ENCODE measurements at regions not wholly inside any gene's neighbourhood (a gene's known extent, or its start where the extent isn't known, plus 50 kb on each side); places are given as distances from the start of the nearest gene placed in this dataset.

DNA sequence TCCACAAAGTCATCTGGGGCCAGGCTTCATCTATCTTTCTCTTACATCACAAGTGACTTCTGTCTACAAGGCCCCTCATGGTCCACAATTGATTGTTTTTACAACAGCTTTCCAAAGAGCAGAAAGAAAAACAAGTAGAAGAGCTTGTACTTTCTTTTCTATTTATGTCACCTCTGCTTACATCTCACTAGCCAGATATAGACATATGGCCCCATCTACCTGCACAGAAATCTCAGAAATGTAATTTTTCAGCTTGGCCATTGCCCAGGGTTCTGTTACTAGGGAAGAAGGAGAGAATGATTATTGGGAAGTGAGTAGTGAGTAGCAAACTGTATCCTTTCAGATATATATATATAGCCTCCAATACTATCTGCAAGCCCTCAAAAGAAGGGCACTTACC is 210.5 kb upstream of the PLEKHG7 start:
- ATAC-seq (no peak), DNase-seq (ENCODE audit: low spot score) (no peak)
- Histone ChIP-seq H3K79me2 (replicated peaks; ENCODE audit: insufficient read depth) (no peaks in the 10 kb centered on the region), H3K4me1 (ENCODE audit: insufficient read depth) (no peaks in the 10 kb centered on the region), H3K27ac (ENCODE audit: low read depth) (no peak overlapping the region), H3K9me2 (ENCODE audit: insufficient read depth) (peaks cover 18% of the 10 kb centered on the region; the same call in 1 of the 2 replicates), H3K4me2 (no peak overlapping the region), H3K4me3 (no peak overlapping the region), H3K27me3 (ENCODE audit: insufficient read depth) (no peaks in the 10 kb centered on the region), H3F3A (replicated peaks; ENCODE audit: low read depth) (no peaks in the 10 kb centered on the region), H3K36me3 (ENCODE audit: insufficient read depth) (no peaks in the 10 kb centered on the region), H2AFZ (no peak overlapping the region), H4K20me1 (replicated peaks; ENCODE audit: insufficient read depth) (no peaks in the 10 kb centered on the region)
- peaks cover 4% of the 10 kb centered on the region; the same call in 1 of the 3 replicates for H3K4me1 Mint-ChIP-seq
- no peak overlapping the region for H3K4me3 Mint-ChIP-seq
- no peaks in the 10 kb centered on the region for H3K27me3 Mint-ChIP-seq (ENCODE audit: insufficient read depth, low read depth, poor library complexity)
- H3K9me3 Mint-ChIP-seq = 0 out of 3 replicates have a peak, but pooled peaks cover 8% of the 10 kb centered on the region
- H3K36me3 Mint-ChIP-seq (ENCODE audit: low read depth) = no peaks in the 10 kb centered on the region; the same call in 2 of the 3 replicates
- TF ChIP-seq, protein P1, sequence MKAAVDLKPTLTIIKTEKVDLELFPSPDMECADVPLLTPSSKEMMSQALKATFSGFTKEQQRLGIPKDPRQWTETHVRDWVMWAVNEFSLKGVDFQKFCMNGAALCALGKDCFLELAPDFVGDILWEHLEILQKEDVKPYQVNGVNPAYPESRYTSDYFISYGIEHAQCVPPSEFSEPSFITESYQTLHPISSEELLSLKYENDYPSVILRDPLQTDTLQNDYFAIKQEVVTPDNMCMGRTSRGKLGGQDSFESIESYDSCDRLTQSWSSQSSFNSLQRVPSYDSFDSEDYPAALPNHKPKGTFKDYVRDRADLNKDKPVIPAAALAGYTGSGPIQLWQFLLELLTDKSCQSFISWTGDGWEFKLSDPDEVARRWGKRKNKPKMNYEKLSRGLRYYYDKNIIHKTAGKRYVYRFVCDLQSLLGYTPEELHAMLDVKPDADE (IDR thresholded peaks at IDR 0.05) = no peak
- TF ChIP-seq CREB1 (CRISPR knock-in tag; IDR thresholded peaks at IDR 0.05; ENCODE audit: low read depth) (no peak), EZH2 (IDR thresholded peaks at IDR 0.05; ENCODE audit: low read depth, unreplicated experiment) (no peak), EZH2phosphoT487 (IDR thresholded peaks at IDR 0.05; ENCODE audit: unreplicated experiment) (no peak), ZNF114 (CRISPR knock-in tag; IDR thresholded peaks at IDR 0.05) (no peak), ZNF331 (CRISPR knock-in tag; IDR thresholded peaks at IDR 0.05; ENCODE audit: low read depth) (no peak), JUNB (IDR thresholded peaks at IDR 0.05; ENCODE audit: unreplicated experiment) (no peak), STAT1 (IDR thresholded peaks at IDR 0.05; ENCODE audit: unreplicated experiment) (no peak), POLR2AphosphoS5 (IDR thresholded peaks at IDR 0.05; ENCODE audit: low read depth) (no peak), NANOG (IDR thresholded peaks at IDR 0.05; ENCODE audit: borderline replicate concordance) (no peak)
- TF ChIP-seq, protein P2, sequence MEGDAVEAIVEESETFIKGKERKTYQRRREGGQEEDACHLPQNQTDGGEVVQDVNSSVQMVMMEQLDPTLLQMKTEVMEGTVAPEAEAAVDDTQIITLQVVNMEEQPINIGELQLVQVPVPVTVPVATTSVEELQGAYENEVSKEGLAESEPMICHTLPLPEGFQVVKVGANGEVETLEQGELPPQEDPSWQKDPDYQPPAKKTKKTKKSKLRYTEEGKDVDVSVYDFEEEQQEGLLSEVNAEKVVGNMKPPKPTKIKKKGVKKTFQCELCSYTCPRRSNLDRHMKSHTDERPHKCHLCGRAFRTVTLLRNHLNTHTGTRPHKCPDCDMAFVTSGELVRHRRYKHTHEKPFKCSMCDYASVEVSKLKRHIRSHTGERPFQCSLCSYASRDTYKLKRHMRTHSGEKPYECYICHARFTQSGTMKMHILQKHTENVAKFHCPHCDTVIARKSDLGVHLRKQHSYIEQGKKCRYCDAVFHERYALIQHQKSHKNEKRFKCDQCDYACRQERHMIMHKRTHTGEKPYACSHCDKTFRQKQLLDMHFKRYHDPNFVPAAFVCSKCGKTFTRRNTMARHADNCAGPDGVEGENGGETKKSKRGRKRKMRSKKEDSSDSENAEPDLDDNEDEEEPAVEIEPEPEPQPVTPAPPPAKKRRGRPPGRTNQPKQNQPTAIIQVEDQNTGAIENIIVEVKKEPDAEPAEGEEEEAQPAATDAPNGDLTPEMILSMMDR (conservative IDR thresholded peaks at IDR 0.05; ENCODE audit: low read depth in 2 of 2) = no peak
- TF ChIP-seq, protein P3, sequence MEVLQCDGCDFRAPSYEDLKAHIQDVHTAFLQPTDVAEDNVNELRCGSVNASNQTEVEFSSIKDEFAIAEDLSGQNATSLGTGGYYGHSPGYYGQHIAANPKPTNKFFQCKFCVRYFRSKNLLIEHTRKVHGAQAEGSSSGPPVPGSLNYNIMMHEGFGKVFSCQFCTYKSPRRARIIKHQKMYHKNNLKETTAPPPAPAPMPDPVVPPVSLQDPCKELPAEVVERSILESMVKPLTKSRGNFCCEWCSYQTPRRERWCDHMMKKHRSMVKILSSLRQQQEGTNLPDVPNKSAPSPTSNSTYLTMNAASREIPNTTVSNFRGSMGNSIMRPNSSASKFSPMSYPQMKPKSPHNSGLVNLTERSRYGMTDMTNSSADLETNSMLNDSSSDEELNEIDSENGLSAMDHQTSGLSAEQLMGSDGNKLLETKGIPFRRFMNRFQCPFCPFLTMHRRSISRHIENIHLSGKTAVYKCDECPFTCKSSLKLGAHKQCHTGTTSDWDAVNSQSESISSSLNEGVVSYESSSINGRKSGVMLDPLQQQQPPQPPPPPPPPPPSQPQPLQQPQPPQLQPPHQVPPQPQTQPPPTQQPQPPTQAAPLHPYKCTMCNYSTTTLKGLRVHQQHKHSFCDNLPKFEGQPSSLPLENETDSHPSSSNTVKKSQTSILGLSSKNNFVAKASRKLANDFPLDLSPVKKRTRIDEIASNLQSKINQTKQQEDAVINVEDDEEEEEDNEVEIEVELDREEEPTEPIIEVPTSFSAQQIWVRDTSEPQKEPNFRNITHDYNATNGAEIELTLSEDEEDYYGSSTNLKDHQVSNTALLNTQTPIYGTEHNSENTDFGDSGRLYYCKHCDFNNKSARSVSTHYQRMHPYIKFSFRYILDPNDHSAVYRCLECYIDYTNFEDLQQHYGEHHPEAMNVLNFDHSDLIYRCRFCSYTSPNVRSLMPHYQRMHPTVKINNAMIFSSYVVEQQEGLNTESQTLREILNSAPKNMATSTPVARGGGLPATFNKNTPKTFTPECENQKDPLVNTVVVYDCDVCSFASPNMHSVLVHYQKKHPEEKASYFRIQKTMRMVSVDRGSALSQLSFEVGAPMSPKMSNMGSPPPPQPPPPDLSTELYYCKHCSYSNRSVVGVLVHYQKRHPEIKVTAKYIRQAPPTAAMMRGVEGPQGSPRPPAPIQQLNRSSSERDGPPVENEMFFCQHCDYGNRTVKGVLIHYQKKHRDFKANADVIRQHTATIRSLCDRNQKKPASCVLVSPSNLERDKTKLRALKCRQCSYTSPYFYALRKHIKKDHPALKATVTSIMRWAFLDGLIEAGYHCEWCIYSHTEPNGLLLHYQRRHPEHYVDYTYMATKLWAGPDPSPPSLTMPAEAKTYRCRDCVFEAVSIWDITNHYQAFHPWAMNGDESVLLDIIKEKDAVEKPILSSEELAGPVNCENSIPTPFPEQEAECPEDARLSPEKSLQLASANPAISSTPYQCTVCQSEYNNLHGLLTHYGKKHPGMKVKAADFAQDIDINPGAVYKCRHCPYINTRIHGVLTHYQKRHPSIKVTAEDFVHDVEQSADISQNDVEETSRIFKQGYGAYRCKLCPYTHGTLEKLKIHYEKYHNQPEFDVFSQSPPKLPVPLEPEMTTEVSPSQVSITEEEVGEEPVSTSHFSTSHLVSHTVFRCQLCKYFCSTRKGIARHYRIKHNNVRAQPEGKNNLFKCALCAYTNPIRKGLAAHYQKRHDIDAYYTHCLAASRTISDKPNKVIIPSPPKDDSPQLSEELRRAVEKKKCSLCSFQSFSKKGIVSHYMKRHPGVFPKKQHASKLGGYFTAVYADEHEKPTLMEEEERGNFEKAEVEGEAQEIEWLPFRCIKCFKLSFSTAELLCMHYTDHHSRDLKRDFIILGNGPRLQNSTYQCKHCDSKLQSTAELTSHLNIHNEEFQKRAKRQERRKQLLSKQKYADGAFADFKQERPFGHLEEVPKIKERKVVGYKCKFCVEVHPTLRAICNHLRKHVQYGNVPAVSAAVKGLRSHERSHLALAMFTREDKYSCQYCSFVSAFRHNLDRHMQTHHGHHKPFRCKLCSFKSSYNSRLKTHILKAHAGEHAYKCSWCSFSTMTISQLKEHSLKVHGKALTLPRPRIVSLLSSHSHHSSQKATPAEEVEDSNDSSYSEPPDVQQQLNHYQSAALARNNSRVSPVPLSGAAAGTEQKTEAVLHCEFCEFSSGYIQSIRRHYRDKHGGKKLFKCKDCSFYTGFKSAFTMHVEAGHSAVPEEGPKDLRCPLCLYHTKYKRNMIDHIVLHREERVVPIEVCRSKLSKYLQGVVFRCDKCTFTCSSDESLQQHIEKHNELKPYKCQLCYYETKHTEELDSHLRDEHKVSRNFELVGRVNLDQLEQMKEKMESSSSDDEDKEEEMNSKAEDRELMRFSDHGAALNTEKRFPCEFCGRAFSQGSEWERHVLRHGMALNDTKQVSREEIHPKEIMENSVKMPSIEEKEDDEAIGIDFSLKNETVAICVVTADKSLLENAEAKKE (CRISPR knock-in tag; IDR thresholded peaks at IDR 0.05) = no peak
- TF ChIP-seq, protein P4, sequence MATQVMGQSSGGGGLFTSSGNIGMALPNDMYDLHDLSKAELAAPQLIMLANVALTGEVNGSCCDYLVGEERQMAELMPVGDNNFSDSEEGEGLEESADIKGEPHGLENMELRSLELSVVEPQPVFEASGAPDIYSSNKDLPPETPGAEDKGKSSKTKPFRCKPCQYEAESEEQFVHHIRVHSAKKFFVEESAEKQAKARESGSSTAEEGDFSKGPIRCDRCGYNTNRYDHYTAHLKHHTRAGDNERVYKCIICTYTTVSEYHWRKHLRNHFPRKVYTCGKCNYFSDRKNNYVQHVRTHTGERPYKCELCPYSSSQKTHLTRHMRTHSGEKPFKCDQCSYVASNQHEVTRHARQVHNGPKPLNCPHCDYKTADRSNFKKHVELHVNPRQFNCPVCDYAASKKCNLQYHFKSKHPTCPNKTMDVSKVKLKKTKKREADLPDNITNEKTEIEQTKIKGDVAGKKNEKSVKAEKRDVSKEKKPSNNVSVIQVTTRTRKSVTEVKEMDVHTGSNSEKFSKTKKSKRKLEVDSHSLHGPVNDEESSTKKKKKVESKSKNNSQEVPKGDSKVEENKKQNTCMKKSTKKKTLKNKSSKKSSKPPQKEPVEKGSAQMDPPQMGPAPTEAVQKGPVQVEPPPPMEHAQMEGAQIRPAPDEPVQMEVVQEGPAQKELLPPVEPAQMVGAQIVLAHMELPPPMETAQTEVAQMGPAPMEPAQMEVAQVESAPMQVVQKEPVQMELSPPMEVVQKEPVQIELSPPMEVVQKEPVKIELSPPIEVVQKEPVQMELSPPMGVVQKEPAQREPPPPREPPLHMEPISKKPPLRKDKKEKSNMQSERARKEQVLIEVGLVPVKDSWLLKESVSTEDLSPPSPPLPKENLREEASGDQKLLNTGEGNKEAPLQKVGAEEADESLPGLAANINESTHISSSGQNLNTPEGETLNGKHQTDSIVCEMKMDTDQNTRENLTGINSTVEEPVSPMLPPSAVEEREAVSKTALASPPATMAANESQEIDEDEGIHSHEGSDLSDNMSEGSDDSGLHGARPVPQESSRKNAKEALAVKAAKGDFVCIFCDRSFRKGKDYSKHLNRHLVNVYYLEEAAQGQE (IDR thresholded peaks at IDR 0.05; ENCODE audit: unreplicated experiment) = no peak
- H3K27ac Mint-ChIP-seq = no peak overlapping the region

Measured in GM23338 (cell line).